Ishikawa (cell line): ENCODE measurements at regions not wholly inside any gene's neighbourhood (a gene's known extent, or its start where the extent isn't known, plus 50 kb on each side); places are given as distances from the start of the nearest gene placed in this dataset.

ENCODE experiments used
- CEBPB ChIP-seq: IDR thresholded peaks from 2 replicates; pipeline ENCODE4 v1.6.1; 2012
- CREB1 ChIP-seq: IDR thresholded peaks from 2 replicates; pipeline ENCODE4 v1.6.1; 2012; ENCODE audit warnings: low read depth
- EGR1 ChIP-seq: IDR thresholded peaks from 2 replicates; pipeline ENCODE4 v1.6.1; 2012
- EP300 ChIP-seq: IDR thresholded peaks from 2 replicates; pipeline ENCODE4 v1.6.1; 2012; ENCODE audit warnings: borderline replicate concordance
- FOXM1 ChIP-seq: IDR thresholded peaks from 2 replicates; pipeline ENCODE4 v1.6.1; 2012; ENCODE audit warnings: low read depth, borderline replicate concordance
- MAX ChIP-seq: IDR thresholded peaks from 2 replicates; pipeline ENCODE4 v1.6.1; 2012
- NFIC ChIP-seq: IDR thresholded peaks from 2 replicates; pipeline ENCODE4 v1.6.1; 2012
- RAD21 ChIP-seq: IDR thresholded peaks from 2 replicates; pipeline ENCODE4 v1.6.1; 2012; ENCODE audit warnings: low read depth
- REST ChIP-seq: IDR thresholded peaks from 2 replicates; pipeline ENCODE4 v1.6.1; 2012; ENCODE audit warnings: low read depth, mild to moderate bottlenecking
- TAF1 ChIP-seq: IDR thresholded peaks from 2 replicates; pipeline ENCODE4 v1.6.1; 2012; ENCODE audit warnings: low read depth, mild to moderate bottlenecking
- USF1 ChIP-seq: IDR thresholded peaks from 2 replicates; pipeline ENCODE4 v1.6.1; 2012
- YY1 ChIP-seq: IDR thresholded peaks from 2 replicates; pipeline ENCODE4 v1.6.1; 2012; ENCODE audit warnings: low read depth
- ZBTB7A ChIP-seq: IDR thresholded peaks from 2 replicates; pipeline ENCODE4 v1.6.1; 2012; ENCODE audit warnings: low read depth

- TF ChIP-seq MAX, result no peak
- TF ChIP-seq CEBPB, result no peak
- TF ChIP-seq RAD21, result no peak
- no peak for TF ChIP-seq YY1
- TF ChIP-seq EGR1, result no peak
- no peak for TF ChIP-seq ZBTB7A
- TF ChIP-seq TAF1, result no peak
- TF ChIP-seq EP300, result no peak
- TF ChIP-seq USF1, result no peak
- TF ChIP-seq REST, result no peak
- TF ChIP-seq CREB1, result no peak
- no peak for TF ChIP-seq FOXM1
- TF ChIP-seq NFIC, result no peak
Measured at GRCh38 chr3:146899171-146899570, 294.0 kb upstream of the PLSCR5 start.
